Mesenchymal stem cell (in vitro differentiated cells and primary cell): ENCODE measurements at regions not wholly inside any gene's neighbourhood (a gene's known extent, or its start where the extent isn't known, plus 50 kb on each side); places are given as distances from the start of the nearest gene placed in this dataset.
A peak's percentile ranks its signal among the peaks of the same experiment; 100 is the strongest.

Experiments used
- DNase-seq: peaks from one replicate; pipeline ENCODE4 v3.0.0-alpha.2; 2013
- H2AFZ ChIP-seq: one replicate; pipeline ENCODE4 v1.6.1; 2013; ENCODE audit warnings: low read depth, mild to moderate bottlenecking, control low read depth, inconsistent platforms, low read length, moderate library complexity
- H2AK5ac ChIP-seq: 2 replicates; pipeline ENCODE4 v1.6.1; 2013; ENCODE audit warnings: low read length, moderate library complexity, mild to moderate bottlenecking, inconsistent platforms; ENCODE audit not compliant: severe bottlenecking
- H2BK120ac ChIP-seq: one replicate; pipeline ENCODE4 v1.6.1; 2013; ENCODE audit warnings: low read depth, mild to moderate bottlenecking, inconsistent platforms, low read length, moderate library complexity
- H2BK12ac ChIP-seq, 2 experiments: one replicate each; pipeline ENCODE4 v1.6.1; 2013; ENCODE audit warnings: inconsistent platforms in 2 of 2, low read length in 2 of 2, mild to moderate bottlenecking in 2 of 2, moderate library complexity in 2 of 2, control low read depth in 1 of 2
- H2BK15ac ChIP-seq: one replicate; pipeline ENCODE4 v1.6.1; 2013; ENCODE audit warnings: mild to moderate bottlenecking, low read depth, inconsistent platforms; ENCODE audit not compliant: poor library complexity, severe bottlenecking
- H2BK5ac ChIP-seq: 2 replicates; pipeline ENCODE4 v1.6.1; 2013; ENCODE audit warnings: low read depth, mild to moderate bottlenecking, low read length, control low read depth, inconsistent platforms; ENCODE audit not compliant: poor library complexity, severe bottlenecking
- H3K14ac ChIP-seq, 2 experiments: one replicate each; pipeline ENCODE4 v1.6.1; 2013; ENCODE audit warnings: inconsistent platforms in 2 of 2, low read length in 2 of 2, control low read depth in 1 of 2, mild to moderate bottlenecking in 1 of 2, moderate library complexity in 1 of 2
- H3K18ac ChIP-seq, 2 experiments: one replicate each; pipeline ENCODE4 v1.6.1; 2013; ENCODE audit warnings: inconsistent platforms in 2 of 2, low read length in 2 of 2, control low read depth in 1 of 2, low read depth in 1 of 2, mild to moderate bottlenecking in 1 of 2
- H3K23ac ChIP-seq, 2 experiments: one replicate each; pipeline ENCODE4 v1.6.1; 2013; ENCODE audit warnings: inconsistent platforms in 2 of 2, low read length in 2 of 2, mild to moderate bottlenecking in 2 of 2, moderate library complexity in 2 of 2, control low read depth in 1 of 2
- H3K27ac ChIP-seq: 2 replicates; pipeline ENCODE4 v1.5.1; 2013; ENCODE audit warnings: mild to moderate bottlenecking, moderate library complexity, low read length, control low read depth, inconsistent platforms; ENCODE audit not compliant: poor library complexity, severe bottlenecking
- H3K27me3 ChIP-seq, 2 experiments: 2 replicates each; pipeline versions ENCODE4 v1.6.1 to v1.7.0; 2013; ENCODE audit warnings: low read length in 2 of 2, mild to moderate bottlenecking in 2 of 2, moderate library complexity in 2 of 2, control low read depth in 1 of 2, inconsistent platforms in 1 of 2; ENCODE audit not compliant: control insufficient read depth in 1 of 2, insufficient read depth in 1 of 2
- H3K36me3 ChIP-seq, 2 experiments: 2 replicates each; pipeline versions ENCODE4 v1.6.1 to v1.7.0; 2013; ENCODE audit warnings: low read length in 2 of 2, control low read depth in 1 of 2, inconsistent platforms in 1 of 2, low read depth in 1 of 2, mild to moderate bottlenecking in 1 of 2; ENCODE audit not compliant: insufficient read depth in 2 of 2, control insufficient read depth in 1 of 2
- H3K4ac ChIP-seq, 2 experiments: one replicate each; pipeline ENCODE4 v1.6.1; 2013; ENCODE audit warnings: inconsistent platforms in 2 of 2, low read length in 2 of 2, mild to moderate bottlenecking in 2 of 2, moderate library complexity in 2 of 2, control low read depth in 1 of 2, low read depth in 1 of 2
- H3K4me1 ChIP-seq: 2 replicates; pipeline ENCODE4 v1.6.1; 2013; ENCODE audit warnings: low read depth, low read length, control low read depth; ENCODE audit not compliant: control insufficient read depth, insufficient read depth
- H3K4me2 ChIP-seq: 2 replicates; pipeline ENCODE4 v1.6.1; 2013; ENCODE audit warnings: low read length, mild to moderate bottlenecking, inconsistent platforms; ENCODE audit not compliant: poor library complexity, severe bottlenecking
- H3K4me3 ChIP-seq, 2 experiments: 2 replicates each; pipeline versions ENCODE4 v1.5.1 to v1.7.0; 2013; ENCODE audit warnings: low read length in 2 of 2, mild to moderate bottlenecking in 2 of 2, control low read depth in 1 of 2, low read depth in 1 of 2; ENCODE audit not compliant: insufficient read depth in 1 of 2
- H3K79me1 ChIP-seq: replicated peaks from 2 replicates; pipeline ENCODE4 v1.6.1; 2013; ENCODE audit warnings: mild to moderate bottlenecking, control low read depth, low read length, inconsistent platforms; ENCODE audit not compliant: poor library complexity, severe bottlenecking
- H3K9ac ChIP-seq: 2 replicates; pipeline ENCODE4 v1.7.0; 2013; ENCODE audit warnings: mild to moderate bottlenecking, low read length, moderate library complexity
- H3K9me3 ChIP-seq: 2 replicates; pipeline ENCODE4 v1.7.0; 2013; ENCODE audit warnings: mild to moderate bottlenecking, low read length; ENCODE audit not compliant: control insufficient read depth
- H4K8ac ChIP-seq: one replicate; pipeline ENCODE4 v1.6.1; 2013; ENCODE audit warnings: inconsistent platforms, mild to moderate bottlenecking, low read length, moderate library complexity
- H4K91ac ChIP-seq: one replicate; pipeline ENCODE4 v1.6.1; 2013; ENCODE audit warnings: mild to moderate bottlenecking, low read length, inconsistent platforms
- WGBS: methylation state at CpG from one replicate; pipeline ENCODE4 v1.1.7; 2013; ENCODE audit warnings: mixed read lengths; 5-methylcytosine and 5-hydroxymethylcytosine counted together

DNA sequence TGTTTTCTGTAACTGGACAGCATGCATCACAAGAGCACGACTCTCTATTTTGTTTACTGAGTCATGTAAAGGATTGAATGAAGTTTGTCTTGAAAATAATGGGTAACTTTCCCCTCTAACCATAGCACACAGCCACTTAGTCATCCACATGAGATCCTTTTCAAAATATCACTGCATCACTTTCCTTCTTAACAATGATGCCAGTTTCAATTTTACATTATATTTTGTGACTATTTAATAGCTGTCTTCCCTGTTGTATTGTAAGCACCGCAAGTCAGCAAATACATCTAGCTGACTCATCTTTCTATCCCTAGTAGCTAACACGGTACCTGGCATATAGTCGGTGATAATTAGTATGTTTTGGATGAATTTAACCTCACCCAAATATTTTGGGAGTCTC is 83.3 kb upstream of the PPM1H start:
- Histone ChIP-seq H2BK120ac (no peak overlapping the region), H3K79me1 (no peaks in the 10 kb centered on the region), H3K27ac (no peak overlapping the region), H2BK5ac (no peak overlapping the region), H2AFZ (no peak overlapping the region), H4K8ac (no peak overlapping the region), H3K4me3 (no peak overlapping the region), H2BK15ac (no peak overlapping the region), H3K4me2 (no peak overlapping the region), H3K4me1 (peaks cover 2% of the 10 kb centered on the region), H3K27me3 (no peaks in the 10 kb centered on the region), H2BK12ac (no peak overlapping the region), H4K91ac (no peak overlapping the region), H3K23ac (no peak overlapping the region), H3K36me3 (no peaks in the 10 kb centered on the region), H3K18ac (no peak overlapping the region), H3K9me3 (no peaks in the 10 kb centered on the region), H3K14ac (no peak overlapping the region), H3K9ac (no peak overlapping the region), H3K4ac (no peak overlapping the region), H2AK5ac (no peak overlapping the region)
- WGBS = no CpG with 5 or more reads among the region's 4 CpGs
- DNase-seq = no peak

DNA sequence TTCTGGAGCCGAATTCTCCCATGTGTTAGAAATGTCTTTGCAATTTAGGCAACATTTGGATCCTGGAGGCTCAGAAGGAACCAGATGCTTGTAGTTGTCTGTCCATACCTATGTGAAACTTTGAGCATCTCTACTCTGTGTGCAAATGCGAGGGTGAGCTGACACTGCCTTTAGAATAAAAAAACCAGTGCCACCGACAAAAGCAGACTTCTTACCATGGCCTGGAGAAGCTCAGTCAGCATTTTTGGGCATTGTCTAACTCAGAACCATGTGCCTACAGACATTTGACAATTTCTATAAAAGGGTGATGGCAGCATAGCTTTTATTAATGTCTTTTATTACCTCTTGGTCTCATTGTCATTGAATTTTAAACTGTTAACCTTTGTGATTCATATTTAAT is 78.4 kb upstream of the PPM1H start:
- no peak overlapping the region for H3K4me3 ChIP-seq
- no peak overlapping the region for H3K27ac ChIP-seq
- no peak overlapping the region for H2AFZ ChIP-seq
- no peak overlapping the region for H2BK15ac ChIP-seq
- 75% methylated on average over 3 of the region's 3 CpGs for WGBS
- peaks cover 0 to 2% of the 10 kb centered on the region in 2 experiments for H3K27me3 ChIP-seq
- no peak overlapping the region for H3K9ac ChIP-seq
- H4K8ac ChIP-seq = no peak overlapping the region
- no peaks in the 10 kb centered on the region for H3K36me3 ChIP-seq
- H2BK12ac ChIP-seq = no peak overlapping the region
- no peak overlapping the region for H2AK5ac ChIP-seq
- no peak overlapping the region for H3K23ac ChIP-seq
- H3K18ac ChIP-seq = no peak overlapping the region
- no peaks in the 10 kb centered on the region for H3K4me1 ChIP-seq
- no peaks in the 10 kb centered on the region for H3K9me3 ChIP-seq
- H3K4ac ChIP-seq = no peak overlapping the region
- peak overlapping the region; percentile 1 for H2BK5ac ChIP-seq
- H4K91ac ChIP-seq = no peak overlapping the region
- no peak for DNase-seq
- H3K79me1 ChIP-seq = no peaks in the 10 kb centered on the region
- H3K14ac ChIP-seq = no peak overlapping the region
- H2BK120ac ChIP-seq = no peak overlapping the region
- no peak overlapping the region for H3K4me2 ChIP-seq

DNA sequence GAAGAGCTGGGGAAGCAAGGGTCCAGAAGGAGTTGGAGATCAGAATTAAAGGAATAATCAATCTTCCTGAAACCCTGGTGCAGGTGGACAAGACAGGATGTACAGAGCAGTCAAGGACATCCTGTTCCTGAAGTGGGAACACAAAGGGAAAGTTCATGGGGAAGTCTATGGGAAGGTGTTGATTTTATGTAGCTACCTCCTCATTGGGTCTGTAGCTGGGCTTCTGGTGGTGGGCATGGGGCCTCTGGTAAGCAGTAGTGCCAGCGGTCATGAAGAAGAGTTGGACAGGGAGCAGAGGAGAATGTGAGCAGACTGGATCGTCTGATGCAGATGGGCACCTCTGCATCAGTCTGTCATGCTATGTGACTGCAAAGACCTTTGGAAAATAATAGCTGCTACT is 75.7 kb upstream of the PPM1H start:
- H3K14ac ChIP-seq = no peak overlapping the region
- H3K4me3 ChIP-seq = no peak overlapping the region
- H3K27ac ChIP-seq = no peak overlapping the region
- H2AFZ ChIP-seq = no peak overlapping the region
- H3K9ac ChIP-seq = no peak overlapping the region
- H3K18ac ChIP-seq = no peak overlapping the region
- H2BK12ac ChIP-seq = no peak overlapping the region
- no peak overlapping the region for H2AK5ac ChIP-seq
- H2BK15ac ChIP-seq = no peak overlapping the region
- H3K4me1 ChIP-seq = no peaks in the 10 kb centered on the region
- no peak overlapping the region for H3K23ac ChIP-seq
- no peak for DNase-seq
- peaks cover 0 to 2% of the 10 kb centered on the region in 2 experiments for H3K27me3 ChIP-seq
- no peak overlapping the region for H3K4me2 ChIP-seq
- no peak overlapping the region for H2BK5ac ChIP-seq
- no peak overlapping the region for H2BK120ac ChIP-seq
- no peaks in the 10 kb centered on the region for H3K9me3 ChIP-seq
- no peaks in the 10 kb centered on the region for H3K79me1 ChIP-seq
- no peak overlapping the region for H3K4ac ChIP-seq
- H4K91ac ChIP-seq = no peak overlapping the region
- WGBS = 85% methylated on average over 2 of the region's 2 CpGs
- no peaks in the 10 kb centered on the region for H3K36me3 ChIP-seq
- no peak overlapping the region for H4K8ac ChIP-seq

DNA sequence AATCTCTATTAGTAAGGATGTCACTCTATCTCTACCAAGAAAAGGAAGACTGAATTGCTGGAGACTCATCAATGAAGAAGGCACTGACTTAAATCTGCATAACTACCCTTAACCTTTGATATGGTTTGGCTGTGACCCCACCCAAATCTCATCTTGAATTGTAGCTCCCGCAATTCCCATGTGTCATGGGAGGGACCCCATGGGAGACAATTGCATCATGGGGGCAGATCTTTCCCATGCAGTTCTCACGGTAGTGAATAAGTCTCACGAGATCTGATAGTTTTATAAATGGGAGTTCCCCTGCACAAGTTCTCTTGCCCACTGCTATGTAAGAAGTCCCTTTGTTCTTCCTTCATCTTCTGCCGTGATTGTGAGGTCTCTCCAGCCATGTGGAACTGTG is 73.4 kb upstream of the PPM1H start:
- no peak overlapping the region for H4K91ac ChIP-seq
- DNase-seq = no peak

More for the DNA sequence above, 73.4 kb upstream of the PPM1H start:
- no peak overlapping the region for H2BK15ac ChIP-seq
- no peak overlapping the region for H2AK5ac ChIP-seq
- H2AFZ ChIP-seq = no peak overlapping the region
- no peak overlapping the region for H3K4me3 ChIP-seq
- H3K9ac ChIP-seq = no peak overlapping the region
- no peak overlapping the region for H3K14ac ChIP-seq
- H3K4me2 ChIP-seq = no peak overlapping the region
- no peak overlapping the region for H3K23ac ChIP-seq
- WGBS = 84% methylated on average over 4 of the region's 4 CpGs
- no peak overlapping the region for H3K4ac ChIP-seq
- no peaks in the 10 kb centered on the region for H3K4me1 ChIP-seq
- peaks cover 0 to 2% of the 10 kb centered on the region in 2 experiments for H3K36me3 ChIP-seq
- no peak overlapping the region for H3K18ac ChIP-seq
- H2BK5ac ChIP-seq = no peak overlapping the region
- no peak overlapping the region for H4K8ac ChIP-seq
- H3K79me1 ChIP-seq = no peaks in the 10 kb centered on the region
- no peak overlapping the region for H3K27ac ChIP-seq
- H3K27me3 ChIP-seq = peaks cover 0 to 2% of the 10 kb centered on the region in 2 experiments
- no peak overlapping the region for H2BK120ac ChIP-seq
- H3K9me3 ChIP-seq = peaks cover 4% of the 10 kb centered on the region
- H2BK12ac ChIP-seq = no peak overlapping the region
